ENCODE measurements at regions not wholly inside any gene's neighbourhood (a gene's known extent, or its start where the extent isn't known, plus 50 kb on each side); places are given as distances from the start of the nearest gene placed in this dataset.
"Not testable (repeated sequence)": the region's sequence is repeated elsewhere in the genome, so short reads cannot be mapped to it uniquely, and the experiment has no call there.

GRCh38 chr18:27520401-27520800, 335.3 kb upstream of the CHST9 start:
- ChIA-PET CTCF (no interaction called here), POLR2A (no interaction called here)
- no TSS peak for BruUV-seq (replicated peaks)
- TF ChIP-seq EZH2 (IDR thresholded peaks at IDR 0.05; ENCODE audit: borderline replicate concordance, low read depth, low read length, severe bottlenecking) = no peak
- TF ChIP-seq, protein P1, sequence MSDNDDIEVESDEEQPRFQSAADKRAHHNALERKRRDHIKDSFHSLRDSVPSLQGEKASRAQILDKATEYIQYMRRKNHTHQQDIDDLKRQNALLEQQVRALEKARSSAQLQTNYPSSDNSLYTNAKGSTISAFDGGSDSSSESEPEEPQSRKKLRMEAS (IDR thresholded peaks at IDR 0.05; ENCODE audit: insufficient read depth, insufficient read length) = no peak
- no peak for TF ChIP-seq FOS (IDR thresholded peaks at IDR 0.05; ENCODE audit: borderline replicate concordance, insufficient read depth, low read length)
- no peak for TF ChIP-seq JUN (IDR thresholded peaks at IDR 0.05; ENCODE audit: borderline replicate concordance, insufficient read depth, insufficient read length, low read depth)
- no peak for TF ChIP-seq MYC (IDR thresholded peaks at IDR 0.05; ENCODE audit: low read depth, low read length)
- Histone ChIP-seq H3K9me3 (replicated peaks; ENCODE audit: control insufficient read depth, insufficient read depth, low read length) (no peaks in the 10 kb centered on the region), H3K4me2 (ENCODE audit: insufficient read depth, low read length) (no peak overlapping the region), H3K4me3 (replicated peaks in 1 of 3; ENCODE audit: insufficient read depth in 1 of 3, low read depth in 1 of 3, low read length in 3 of 3) (no peak overlapping the region), H3K27me3 (ENCODE audit: control insufficient read depth in 2 of 2, insufficient read depth in 2 of 2, low read length in 2 of 2) (no peaks in the 10 kb centered on the region), H3K9ac (replicated peaks; ENCODE audit: extremely low read depth, insufficient read depth, low read length) (no peak overlapping the region), H3K27ac (ENCODE audit: insufficient read depth, low read depth, low read length) (no peak overlapping the region), H3K36me3 (ENCODE audit: control insufficient read depth in 2 of 2, extremely low read depth in 1 of 2, insufficient read depth in 2 of 2, low read length in 2 of 2) (no peaks in the 10 kb centered on the region), H2AFZ (ENCODE audit: low read depth, low read length) (no peak overlapping the region), H3K9me1 (replicated peaks; ENCODE audit: control insufficient read depth, extremely low read depth, insufficient read depth, low read length) (no peaks in the 10 kb centered on the region), H3K4me1 (ENCODE audit: control insufficient read depth, extremely low read depth, insufficient read depth, low read length) (no peaks in the 10 kb centered on the region), H4K20me1 (replicated peaks; ENCODE audit: control insufficient read depth, extremely low read depth, insufficient read depth, low read length) (no peaks in the 10 kb centered on the region), H3K79me2 (ENCODE audit: control insufficient read depth, insufficient read depth, low read length) (no peaks in the 10 kb centered on the region)
- no peak for DNase-seq (ENCODE audit: low read depth, low spot score)
- intact Hi-C loops (cut with micrococcal nuclease) (no loop called here), dilution Hi-C loops (cut with MboI; ENCODE audit: extremely low pct_ligation_motif_present, low sequenced_read_pairs) (no loop called here)
- FAIRE-seq = no peak

- H3K36me3 ChIP-seq (ENCODE audit: control insufficient read depth in 2 of 2, extremely low read depth in 1 of 2, insufficient read depth in 2 of 2, low read length in 2 of 2); H3K4me3 ChIP-seq (replicated peaks in 1 of 3; ENCODE audit: insufficient read depth in 1 of 3, low read depth in 1 of 3, low read length in 3 of 3); H3K27me3 ChIP-seq (ENCODE audit: control insufficient read depth in 2 of 2, insufficient read depth in 2 of 2, low read length in 2 of 2); FAIRE-seq; H3K9me3 ChIP-seq (replicated peaks; ENCODE audit: control insufficient read depth, insufficient read depth, low read length); H3K9ac ChIP-seq (replicated peaks; ENCODE audit: extremely low read depth, insufficient read depth, low read length); H3K4me2 ChIP-seq (ENCODE audit: insufficient read depth, low read length); dilution Hi-C loops (cut with MboI; ENCODE audit: extremely low pct_ligation_motif_present, low sequenced_read_pairs); H3K79me2 ChIP-seq (ENCODE audit: control insufficient read depth, insufficient read depth, low read length); BruUV-seq (replicated peaks); DNase-seq (ENCODE audit: low read depth, low spot score); intact Hi-C loops (cut with micrococcal nuclease); H3K27ac ChIP-seq (ENCODE audit: insufficient read depth, low read depth, low read length); POLR2A ChIA-PET; H2AFZ ChIP-seq (ENCODE audit: low read depth, low read length); CTCF ChIA-PET; H3K4me1 ChIP-seq (ENCODE audit: control insufficient read depth, extremely low read depth, insufficient read depth, low read length); H3K9me1 ChIP-seq (replicated peaks; ENCODE audit: control insufficient read depth, extremely low read depth, insufficient read depth, low read length); H4K20me1 ChIP-seq (replicated peaks; ENCODE audit: control insufficient read depth, extremely low read depth, insufficient read depth, low read length): not testable (repeated sequence)
Measured at GRCh38 chr18:27510036-27510633, 325.0 kb upstream of the CHST9 start.
